Astrocyte (in vitro differentiated cells and primary cell): ENCODE measurements at regions not wholly inside any gene's neighbourhood (a gene's known extent, or its start where the extent isn't known, plus 50 kb on each side); places are given as distances from the start of the nearest gene placed in this dataset.

Experiments used
- DNase-seq: peaks from one replicate; pipeline ENCODE4 v3.0.0-alpha.2; 2010; ENCODE audit warnings: low read depth
- FAIRE-seq: peaks from 2 replicates; lab custom pipeline; 2011; peaks lifted over from hg19 to GRCh38; lab: Jason Lieb, UNC
- H2AFZ ChIP-seq: 2 replicates; pipeline ENCODE4 v1.6.0; 2012; ENCODE audit warnings: low read depth, low read length, inconsistent platforms
- H3K27ac ChIP-seq: 2 replicates; pipeline ENCODE4 v1.5.1; 2011; ENCODE audit warnings: low read depth, low read length, inconsistent platforms
- H3K27me3 ChIP-seq: 2 replicates; pipeline ENCODE4 v1.6.0; 2011; ENCODE audit warnings: low read length, inconsistent platforms; ENCODE audit not compliant: insufficient read depth
- H3K36me3 ChIP-seq: 2 replicates; pipeline ENCODE4 v1.5.1; 2011; ENCODE audit warnings: low read length, inconsistent platforms; ENCODE audit not compliant: insufficient read depth
- H3K4me1 ChIP-seq: 2 replicates; pipeline ENCODE4 v1.5.1; 2011; ENCODE audit warnings: low read length, inconsistent platforms; ENCODE audit not compliant: insufficient read depth
- H3K4me2 ChIP-seq: 2 replicates; pipeline ENCODE4 v1.6.0; 2012; ENCODE audit warnings: low read length, inconsistent platforms
- H3K4me3 ChIP-seq: 2 replicates; pipeline ENCODE4 v1.5.1; 2011; ENCODE audit warnings: low read depth, mild to moderate bottlenecking, low read length, inconsistent platforms; ENCODE audit not compliant: insufficient read depth
- H3K79me2 ChIP-seq: 2 replicates; pipeline ENCODE4 v1.6.0; 2012; ENCODE audit warnings: mild to moderate bottlenecking, low read length, inconsistent platforms; ENCODE audit not compliant: insufficient read depth
- H3K9ac ChIP-seq: 2 replicates; pipeline ENCODE4 v1.6.0; 2012; ENCODE audit warnings: mild to moderate bottlenecking, low read length, inconsistent platforms
- H3K9me3 ChIP-seq: 2 replicates; pipeline ENCODE4 v1.5.1; 2012; ENCODE audit warnings: low read depth, mild to moderate bottlenecking, low read length, inconsistent platforms; ENCODE audit not compliant: insufficient read depth
- H4K20me1 ChIP-seq: 2 replicates; pipeline ENCODE4 v1.6.0; 2012; ENCODE audit warnings: low read length, inconsistent platforms; ENCODE audit not compliant: insufficient read depth
- H3K27ac Mint-ChIP-seq: one replicate; pipeline ENCODE4 v1.8.0; 2021; ENCODE audit warnings: mild to moderate bottlenecking, mixed read lengths; ENCODE audit not compliant: unreplicated experiment
- H3K27me3 Mint-ChIP-seq: one replicate; pipeline ENCODE4 v1.8.0; 2021; ENCODE audit warnings: low read depth, mixed read lengths; ENCODE audit not compliant: unreplicated experiment
- H3K36me3 Mint-ChIP-seq: one replicate; pipeline ENCODE4 v1.8.0; 2021; ENCODE audit warnings: low read depth, mixed read lengths; ENCODE audit not compliant: unreplicated experiment
- H3K4me1 Mint-ChIP-seq: one replicate; pipeline ENCODE4 v1.8.0; 2021; ENCODE audit warnings: low read depth, mixed read lengths; ENCODE audit not compliant: unreplicated experiment
- H3K4me3 Mint-ChIP-seq: one replicate; pipeline ENCODE4 v1.8.0; 2021; ENCODE audit warnings: mild to moderate bottlenecking, moderate library complexity, mixed read lengths; ENCODE audit not compliant: unreplicated experiment
- H3K9me3 Mint-ChIP-seq: one replicate; pipeline ENCODE4 v1.8.0; 2021; ENCODE audit warnings: mild to moderate bottlenecking, mixed read lengths; ENCODE audit not compliant: unreplicated experiment
- CTCF ChIP-seq: IDR thresholded peaks from 2 replicates; pipeline ENCODE4 v1.5.1; 2011; ENCODE audit warnings: low read depth, mild to moderate bottlenecking, inconsistent platforms, low read length, moderate library complexity; ENCODE audit not compliant: insufficient read depth
- EZH2 ChIP-seq: IDR thresholded peaks from 2 replicates; pipeline ENCODE4 v1.6.1; 2012; ENCODE audit warnings: mild to moderate bottlenecking, low read length, inconsistent platforms; ENCODE audit not compliant: insufficient read depth

GRCh38 chr10:64829888-64830412 lies 1308.7 kb downstream of the REEP3 start:
- no peaks in the 10 kb centered on the region for H3K36me3 ChIP-seq
- no peak overlapping the region for H3K4me3 ChIP-seq
- no peaks in the 10 kb centered on the region for H4K20me1 ChIP-seq
- TF ChIP-seq CTCF: no peak
- no peak for TF ChIP-seq EZH2
- no peaks in the 10 kb centered on the region for H3K79me2 ChIP-seq
- peaks cover 3% of the 10 kb centered on the region for H3K9me3 ChIP-seq
- Mint-ChIP-seq H3K27ac (no peak overlapping the region), H3K4me3 (no peak overlapping the region), H3K9me3 (no peaks in the 10 kb centered on the region), H3K4me1 (no peaks in the 10 kb centered on the region), H3K27me3 (no peaks in the 10 kb centered on the region), H3K36me3 (no peaks in the 10 kb centered on the region)
- no peak overlapping the region for H3K27ac ChIP-seq
- FAIRE-seq: no peak
- H3K4me2 ChIP-seq: no peak overlapping the region
- no peak overlapping the region for H2AFZ ChIP-seq
- no peak for DNase-seq
- H3K9ac ChIP-seq: no peak overlapping the region
- H3K4me1 ChIP-seq: no peaks in the 10 kb centered on the region
- no peaks in the 10 kb centered on the region for H3K27me3 ChIP-seq

- no peak for FAIRE-seq
- DNase-seq: no peak
- H3K27me3 Mint-ChIP-seq: no peaks in the 10 kb centered on the region
Observed at GRCh38 chr10:64830869-64831268, 1309.7 kb downstream of the REEP3 start.

More at GRCh38 chr10:64830869-64831268, 1309.7 kb downstream of the REEP3 start:
- Histone ChIP-seq H2AFZ (no peak overlapping the region), H3K79me2 (no peaks in the 10 kb centered on the region), H3K27me3 (no peaks in the 10 kb centered on the region), H3K9me3 (no peaks in the 10 kb centered on the region), H3K36me3 (no peaks in the 10 kb centered on the region), H3K27ac (no peak overlapping the region), H4K20me1 (no peaks in the 10 kb centered on the region), H3K4me1 (no peaks in the 10 kb centered on the region), H3K4me2 (no peak overlapping the region), H3K9ac (no peak overlapping the region), H3K4me3 (no peak overlapping the region)
- no peak overlapping the region for H3K4me3 Mint-ChIP-seq
- no peak overlapping the region for H3K27ac Mint-ChIP-seq
- no peaks in the 10 kb centered on the region for H3K9me3 Mint-ChIP-seq
- H3K4me1 Mint-ChIP-seq: no peaks in the 10 kb centered on the region
- TF ChIP-seq CTCF: no peak
- TF ChIP-seq EZH2: no peak
- no peaks in the 10 kb centered on the region for H3K36me3 Mint-ChIP-seq
